Activated T-cell treated with anti-CD3 and anti-CD28 coated beads for 24 hours (primary cell): ENCODE measurements at regions not wholly inside any gene's neighbourhood (a gene's known extent, or its start where the extent isn't known, plus 50 kb on each side); places are given as distances from the start of the nearest gene placed in this dataset.

Source experiments
- DNase-seq: peaks from one replicate; pipeline ENCODE4 v3.0.0-alpha.2; 2020; ENCODE audit warnings: low read depth

GRCh38 chr11:10358696-10359095 lies 53.8 kb downstream of the ADM start:
- no peak for DNase-seq

- no peak for DNase-seq
These were observed 54.3 kb downstream of the ADM start for GRCh38 chr11:10359171-10359570.

GRCh38 chr11:10360835-10361234 lies 56.0 kb downstream of the ADM start:
- no peak for DNase-seq

GRCh38 chr11:10365045-10365444 lies 60.2 kb downstream of the ADM start:
- no peak for DNase-seq

GRCh38 chr11:10366568-10367331 lies 61.9 kb downstream of the ADM start:
- peak; percentile 53 for DNase-seq

GRCh38 chr11:10371926-10372641 lies 67.2 kb downstream of the ADM start:
- no peak for DNase-seq

GRCh38 chr11:10373340-10373739 lies 68.5 kb downstream of the ADM start:
- no peak for DNase-seq

GRCh38 chr11:10373929-10374328 lies 69.1 kb downstream of the ADM start:
- DNase-seq: no peak

- DNase-seq: no peak
These were observed 69.5 kb downstream of the ADM start for GRCh38 chr11:10374386-10374785.

GRCh38 chr11:10375280-10375971 lies 70.6 kb downstream of the ADM start:
- DNase-seq: no peak

GRCh38 chr11:10376061-10376460 lies 71.2 kb downstream of the ADM start:
- no peak for DNase-seq

- DNase-seq: no peak
These were observed 72.3 kb downstream of the ADM start for GRCh38 chr11:10377183-10377582.

GRCh38 chr11:10378362-10378761 lies 73.5 kb downstream of the ADM start:
- no peak for DNase-seq

- no peak for DNase-seq
These were observed 74.1 kb downstream of the ADM start for GRCh38 chr11:10379022-10379421.

- DNase-seq: no peak
These were observed 74.6 kb downstream of the ADM start for GRCh38 chr11:10379426-10379825.

- no peak for DNase-seq
These were observed 75.0 kb upstream of the AMPD3 start for GRCh38 chr11:10379871-10380568.

- DNase-seq: no peak
These were observed 74.1 kb upstream of the AMPD3 start for GRCh38 chr11:10380921-10381320.

- no peak for DNase-seq
These were observed 73.3 kb upstream of the AMPD3 start for GRCh38 chr11:10381736-10382135.

- DNase-seq: no peak
These were observed 72.5 kb upstream of the AMPD3 start for GRCh38 chr11:10382518-10382917.

- no peak for DNase-seq
These were observed 69.4 kb upstream of the AMPD3 start for GRCh38 chr11:10385696-10386095.

- no peak for DNase-seq
These were observed 68.7 kb upstream of the AMPD3 start for GRCh38 chr11:10386361-10386760.

- DNase-seq: no peak
These were observed 68.2 kb upstream of the AMPD3 start for GRCh38 chr11:10386861-10387205.
